Amniotic epithelial cell (primary cell): ENCODE measurements at regions not wholly inside any gene's neighbourhood (a gene's known extent, or its start where the extent isn't known, plus 50 kb on each side); places are given as distances from the start of the nearest gene placed in this dataset.

ENCODE experiments used
- DNase-seq: peaks from one replicate; pipeline ENCODE4 v3.0.0-alpha.2; 2010; ENCODE audit warnings: low read depth

DNA sequence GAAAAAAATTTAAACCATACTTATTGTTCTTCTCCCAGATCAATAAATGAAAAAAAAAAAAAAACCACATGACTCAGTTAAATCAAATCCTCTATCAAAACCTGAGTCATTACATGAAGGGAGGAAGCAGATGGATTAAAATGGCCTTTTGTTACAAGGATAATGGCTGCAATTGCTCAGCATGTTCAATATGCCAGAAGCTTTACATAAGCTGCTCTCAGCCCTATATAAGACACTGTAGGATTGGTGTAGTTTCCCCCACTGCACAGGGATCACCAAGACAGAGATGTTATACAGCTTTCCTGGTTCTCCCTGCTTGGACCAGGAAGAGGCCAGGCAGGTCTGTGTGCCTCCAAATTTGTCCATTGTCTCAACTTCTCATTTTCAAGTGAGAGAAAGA, 101.6 kb upstream of the MAP1B start:
- no peak for DNase-seq

GRCh38 chr5:72006361-72006760, 100.9 kb upstream of the MAP1B start:
- no peak for DNase-seq

GRCh38 chr5:72007336-72008111, 99.8 kb upstream of the MAP1B start:
- no peak for DNase-seq

- no peak for DNase-seq
Observed at GRCh38 chr5:72009280-72009679, 98.0 kb upstream of the MAP1B start.

GRCh38 chr5:72010430-72010829, 96.8 kb upstream of the MAP1B start:
- no peak for DNase-seq

GRCh38 chr5:72012906-72013305, 94.4 kb upstream of the MAP1B start:
- DNase-seq = no peak

GRCh38 chr5:72013766-72014624, 93.3 kb upstream of the MAP1B start:
- peak; percentile 57 for DNase-seq

DNA sequence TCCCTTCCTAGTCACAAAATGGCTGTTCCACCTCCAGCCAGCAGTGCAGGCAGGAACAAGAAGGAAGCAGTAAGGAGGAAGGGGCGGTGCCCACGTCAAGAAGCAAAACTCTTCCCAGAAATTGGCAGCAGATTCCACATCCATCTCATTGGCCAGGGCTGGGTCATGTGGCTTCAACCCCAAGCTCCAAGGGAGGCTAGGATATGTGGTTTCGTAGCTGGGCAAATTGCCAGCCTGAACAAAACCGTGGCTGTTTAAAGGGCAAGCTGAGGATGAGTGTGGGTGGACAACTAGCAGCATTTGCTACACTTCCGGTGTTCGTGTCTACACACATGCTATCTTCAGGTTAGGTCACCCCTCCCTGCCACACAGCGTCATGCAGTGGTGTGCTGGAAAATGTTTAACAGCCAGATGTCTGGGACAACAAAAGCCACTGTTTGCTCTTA, 92.1 kb upstream of the MAP1B start:
- DNase-seq = peak; percentile 68

GRCh38 chr5:72018143-72018803, 89.0 kb upstream of the MAP1B start:
- DNase-seq = peak; percentile 58

DNA sequence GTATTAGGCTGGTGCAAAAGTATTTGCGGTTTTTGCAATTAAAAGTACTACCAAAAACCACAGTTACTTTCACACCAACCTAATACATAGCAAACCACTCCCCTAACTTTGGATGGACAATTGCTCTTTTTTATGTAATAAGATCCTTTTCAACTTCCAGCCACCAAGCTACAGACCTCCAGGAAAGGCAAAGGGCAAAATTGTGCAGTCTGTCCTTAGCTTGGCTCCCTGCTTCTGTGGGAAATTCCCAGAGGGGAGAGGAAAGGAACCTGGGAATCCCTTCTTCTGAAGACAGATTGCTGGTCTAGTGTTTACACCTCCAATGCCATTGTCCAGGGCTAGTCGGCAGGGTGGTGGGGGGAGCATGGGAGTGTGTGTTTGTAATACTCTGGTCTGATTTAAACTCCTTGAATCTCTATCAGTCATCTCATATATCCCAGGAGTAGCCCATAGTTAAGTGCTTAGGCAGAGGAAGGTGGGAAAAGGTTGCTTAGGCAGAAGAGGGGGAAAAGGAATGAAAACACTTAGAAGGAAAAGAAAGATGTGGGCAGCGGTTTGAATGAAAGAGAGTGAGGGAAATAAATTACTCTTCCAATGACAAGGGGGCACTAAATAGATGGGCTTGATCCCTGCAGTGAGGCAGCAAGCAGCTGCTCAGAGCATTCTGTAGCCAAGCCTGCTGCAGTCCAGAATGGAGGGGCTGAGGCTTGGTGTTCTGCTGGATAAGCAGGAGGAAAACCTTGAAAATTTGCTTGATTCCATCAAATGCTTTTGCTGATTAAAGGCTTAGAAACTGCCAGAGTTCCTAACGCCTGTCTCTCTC, 86.9 kb upstream of the MAP1B start:
- DNase-seq = no peak

DNA sequence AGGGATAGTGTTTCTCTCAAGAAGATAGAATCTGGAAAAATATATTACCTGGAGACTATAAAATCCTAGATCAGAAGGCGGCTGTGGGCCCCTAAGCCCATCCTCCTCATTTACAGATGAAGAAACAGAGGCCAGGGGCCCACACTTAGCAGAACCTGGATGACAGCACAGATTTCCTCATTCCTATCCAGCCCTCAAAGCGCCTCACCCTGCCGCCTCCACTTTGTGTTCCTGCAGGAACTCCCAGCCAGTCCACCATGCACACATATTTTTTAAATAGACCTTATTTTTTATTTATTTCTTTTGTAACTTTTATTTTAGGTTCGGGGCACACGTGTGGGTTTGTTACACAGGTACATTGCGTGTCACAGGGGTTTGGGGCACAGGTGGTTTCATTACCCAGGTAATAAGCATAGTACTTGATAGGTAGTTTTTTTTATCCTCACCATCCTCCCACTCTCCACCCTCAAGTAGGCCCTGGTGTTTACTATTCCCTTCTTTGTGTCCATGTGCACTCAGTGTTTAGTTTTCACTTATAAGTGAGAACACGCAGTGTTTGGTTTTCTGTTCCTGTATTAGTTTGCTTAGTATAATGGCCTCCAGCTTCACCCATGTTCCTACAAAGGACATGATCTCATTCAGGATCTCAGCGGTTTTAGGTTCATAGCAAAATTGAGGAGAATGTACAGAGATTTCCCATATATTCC, 85.5 kb upstream of the MAP1B start:
- no peak for DNase-seq

DNA sequence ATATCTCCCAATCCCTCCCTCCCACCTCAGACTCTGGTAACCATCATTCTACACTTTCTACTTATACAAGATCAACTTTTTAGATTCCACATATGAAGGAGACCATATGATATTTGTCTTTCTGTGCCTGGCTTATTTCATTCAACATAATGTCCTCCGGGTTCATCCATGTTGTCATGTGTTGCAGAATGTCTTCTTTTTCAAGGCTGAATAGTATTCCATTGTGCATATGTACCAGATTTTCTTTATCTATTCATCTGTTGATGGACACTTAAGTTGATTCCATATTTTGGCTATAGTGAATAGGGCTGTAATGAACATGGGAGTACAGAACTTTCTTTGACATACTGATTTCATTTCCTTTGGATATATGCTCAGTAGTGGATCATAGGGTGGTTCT, 78.9 kb upstream of the MAP1B start:
- no peak for DNase-seq

GRCh38 chr5:72030237-72030636, 77.0 kb upstream of the MAP1B start:
- no peak for DNase-seq

- no peak for DNase-seq
Observed at GRCh38 chr5:72032788-72033187, 74.5 kb upstream of the MAP1B start.

DNA sequence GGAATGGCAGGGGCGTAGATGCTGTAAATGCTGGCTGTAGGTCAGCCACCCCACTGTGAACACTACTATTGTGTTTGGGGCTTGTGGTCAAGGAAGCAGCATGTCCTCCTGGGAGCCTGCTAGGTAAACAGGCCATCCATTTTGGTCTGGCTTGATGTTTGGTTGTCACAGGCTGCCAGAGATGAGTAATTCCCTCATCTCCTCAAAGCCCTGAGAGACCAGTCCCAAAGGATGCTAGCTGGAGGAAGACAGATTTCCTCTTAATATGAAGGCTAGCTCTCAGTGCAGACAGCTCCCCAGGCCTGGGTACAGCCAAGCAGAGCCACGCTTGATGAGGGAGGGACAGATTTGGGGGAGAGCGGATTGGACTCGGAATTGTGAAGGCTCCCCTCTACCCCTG, 72.5 kb upstream of the MAP1B start:
- no peak for DNase-seq

DNA sequence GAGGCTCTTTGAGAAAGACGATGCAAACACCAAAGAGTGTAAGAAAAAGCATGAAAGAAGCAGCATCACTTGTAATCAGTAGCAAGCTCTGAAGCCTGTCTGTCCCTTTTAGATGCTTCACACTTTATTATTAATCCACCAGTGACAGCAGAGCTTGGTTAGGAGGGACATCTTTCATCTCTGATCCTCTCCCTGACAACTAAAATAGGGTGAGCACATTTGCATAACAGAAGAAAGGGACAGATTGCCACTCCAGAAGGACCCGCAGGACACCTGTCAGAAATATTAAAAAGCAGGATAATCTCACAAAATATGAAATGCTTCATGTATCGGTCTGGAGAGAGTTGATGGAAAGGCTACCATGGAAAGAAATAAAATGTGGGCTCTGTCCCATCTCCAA, 71.4 kb upstream of the MAP1B start:
- no peak for DNase-seq

DNA sequence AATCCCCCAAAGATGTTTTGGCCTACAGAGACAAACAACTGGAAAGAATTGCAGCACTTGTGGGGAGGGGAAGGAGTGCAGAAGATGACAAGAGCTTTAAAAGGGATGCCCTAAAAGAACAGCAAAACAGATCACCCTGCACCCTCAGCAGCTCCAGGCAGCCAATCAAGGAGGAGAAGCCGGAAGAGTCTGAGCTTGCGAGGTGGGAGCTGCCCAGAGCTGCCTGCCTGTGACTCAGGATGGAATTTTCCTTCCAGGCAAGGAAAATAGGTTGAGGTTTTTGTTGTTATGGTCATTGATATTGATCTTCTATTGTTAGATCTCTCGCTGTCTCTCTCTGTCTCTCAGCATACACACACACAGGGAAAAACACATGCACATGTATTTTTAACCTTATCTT, 70.3 kb upstream of the MAP1B start:
- peak; percentile 31 for DNase-seq

DNA sequence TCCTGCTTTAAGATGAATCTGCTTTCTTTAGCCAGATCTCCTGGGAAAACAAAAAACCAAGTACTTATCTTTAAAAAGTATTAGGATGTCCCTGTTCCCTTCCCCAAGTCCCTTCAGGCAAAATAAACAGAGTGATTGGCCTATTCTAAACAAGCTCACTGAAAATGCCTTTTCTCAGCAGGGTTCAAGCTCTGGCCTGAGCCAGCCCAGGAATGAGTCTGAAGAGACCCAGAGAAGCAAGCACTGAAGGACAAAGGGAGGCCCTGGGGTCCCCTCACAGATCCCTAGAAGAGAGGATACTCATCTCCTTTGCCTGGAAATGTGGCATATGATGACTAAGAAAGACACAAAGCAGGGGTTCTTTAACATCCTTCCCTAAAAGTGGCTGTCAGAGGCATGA, 66.8 kb upstream of the MAP1B start:
- no peak for DNase-seq

GRCh38 chr5:72041654-72042053, 65.6 kb upstream of the MAP1B start:
- no peak for DNase-seq

DNA sequence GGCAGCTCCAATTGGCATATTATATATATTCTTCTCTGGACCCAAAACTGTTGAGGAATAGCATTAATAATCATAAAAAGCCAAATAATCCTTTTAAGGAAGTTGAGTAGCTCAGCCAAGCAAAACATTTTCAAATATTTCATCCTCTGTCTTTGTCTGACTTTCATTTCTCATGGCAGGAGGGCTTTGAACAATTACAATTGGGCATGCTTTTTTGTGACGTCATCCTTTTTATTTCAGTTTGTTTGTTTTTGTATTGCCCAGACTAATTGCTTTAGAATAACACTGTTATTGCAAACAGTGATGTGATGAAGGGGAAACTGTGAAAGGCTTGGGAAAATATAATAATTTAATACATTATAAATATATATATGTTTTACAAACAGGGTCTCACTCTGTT, 65.2 kb upstream of the MAP1B start:
- DNase-seq = no peak

DNA sequence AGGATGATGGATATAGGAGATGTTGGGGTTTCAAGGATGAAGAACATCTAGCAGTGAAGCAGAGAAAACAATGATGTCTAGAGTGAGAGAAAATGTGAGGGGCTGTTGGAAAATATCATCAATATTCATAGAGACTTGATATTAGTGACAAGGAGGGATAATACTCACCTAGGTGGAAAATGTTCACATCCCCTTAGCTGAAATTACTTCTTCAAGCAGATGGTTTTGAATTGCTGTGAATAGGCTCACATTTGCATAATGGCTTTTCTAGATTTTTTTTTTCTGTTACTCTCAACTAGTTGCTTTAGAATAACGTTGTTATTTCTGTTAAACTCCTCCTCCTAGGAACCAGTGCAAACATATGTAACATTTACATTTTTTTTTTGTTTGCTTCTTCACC, 61.6 kb upstream of the MAP1B start:
- DNase-seq = no peak
